C4-2B (cell line): ENCODE measurements at regions not wholly inside any gene's neighbourhood (a gene's known extent, or its start where the extent isn't known, plus 50 kb on each side); places are given as distances from the start of the nearest gene placed in this dataset.

ENCODE experiments used
- ZFX ChIP-seq: fragments of 450-650 bp; IDR thresholded peaks from 2 replicates; pipeline ENCODE4 v1.6.1; 2017
- TF ChIP-seq, protein P1 (sequence below): fragments of 450-650 bp; conservative IDR thresholded peaks from 2 replicates; pipeline ENCODE4 v1.5.1; 2017; ENCODE audit warnings: mild to moderate bottlenecking

DNA sequence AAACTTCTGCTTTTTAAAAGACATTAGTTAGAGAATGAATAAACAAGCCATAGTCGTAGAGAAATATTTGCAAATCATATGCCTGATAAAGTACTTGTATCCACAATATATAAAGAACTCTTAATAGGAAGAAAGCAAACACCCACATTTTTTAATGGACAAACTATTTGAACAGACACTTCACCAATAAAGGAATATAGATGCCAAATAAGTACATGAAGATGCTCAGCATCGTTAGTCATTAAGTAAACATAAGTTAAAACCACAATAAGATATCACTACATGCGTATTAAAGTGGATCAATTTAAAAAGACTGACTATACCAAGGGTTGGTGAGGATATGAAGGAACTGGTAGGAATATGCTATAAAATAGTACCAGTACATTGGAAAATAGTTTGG is 142.3 kb upstream of the ZC3H11B start:
- TF ChIP-seq, protein P1, sequence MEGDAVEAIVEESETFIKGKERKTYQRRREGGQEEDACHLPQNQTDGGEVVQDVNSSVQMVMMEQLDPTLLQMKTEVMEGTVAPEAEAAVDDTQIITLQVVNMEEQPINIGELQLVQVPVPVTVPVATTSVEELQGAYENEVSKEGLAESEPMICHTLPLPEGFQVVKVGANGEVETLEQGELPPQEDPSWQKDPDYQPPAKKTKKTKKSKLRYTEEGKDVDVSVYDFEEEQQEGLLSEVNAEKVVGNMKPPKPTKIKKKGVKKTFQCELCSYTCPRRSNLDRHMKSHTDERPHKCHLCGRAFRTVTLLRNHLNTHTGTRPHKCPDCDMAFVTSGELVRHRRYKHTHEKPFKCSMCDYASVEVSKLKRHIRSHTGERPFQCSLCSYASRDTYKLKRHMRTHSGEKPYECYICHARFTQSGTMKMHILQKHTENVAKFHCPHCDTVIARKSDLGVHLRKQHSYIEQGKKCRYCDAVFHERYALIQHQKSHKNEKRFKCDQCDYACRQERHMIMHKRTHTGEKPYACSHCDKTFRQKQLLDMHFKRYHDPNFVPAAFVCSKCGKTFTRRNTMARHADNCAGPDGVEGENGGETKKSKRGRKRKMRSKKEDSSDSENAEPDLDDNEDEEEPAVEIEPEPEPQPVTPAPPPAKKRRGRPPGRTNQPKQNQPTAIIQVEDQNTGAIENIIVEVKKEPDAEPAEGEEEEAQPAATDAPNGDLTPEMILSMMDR = no peak
- no peak for TF ChIP-seq ZFX
